Hepatocyte (in vitro differentiated cells): ENCODE measurements at regions not wholly inside any gene's neighbourhood (a gene's known extent, or its start where the extent isn't known, plus 50 kb on each side); places are given as distances from the start of the nearest gene placed in this dataset.

ENCODE experiments used
- CTCF ChIP-seq: fragments of 200-600 bp; sonication (generic); IDR thresholded peaks from 2 replicates; pipeline ENCODE4 v1.5.1; 2016; ENCODE audit warnings: antibody characterized with exemption, mild to moderate bottlenecking; ENCODE audit not compliant: poor library complexity
- EZH2 ChIP-seq: fragments of 200-600 bp; sonication (generic); IDR thresholded peaks from 2 replicates; pipeline ENCODE4 v1.6.1; 2016; ENCODE audit warnings: antibody characterized with exemption, mild to moderate bottlenecking, borderline replicate concordance
- EZH2phosphoT487 ChIP-seq: fragments of 200-600 bp; sonication (generic); IDR thresholded peaks from one replicate; pipeline ENCODE4 v1.6.1; 2018; ENCODE audit warnings: antibody characterized with exemption, mild to moderate bottlenecking, low read depth, moderate library complexity; ENCODE audit not compliant: unreplicated experiment, severe bottlenecking

DNA sequence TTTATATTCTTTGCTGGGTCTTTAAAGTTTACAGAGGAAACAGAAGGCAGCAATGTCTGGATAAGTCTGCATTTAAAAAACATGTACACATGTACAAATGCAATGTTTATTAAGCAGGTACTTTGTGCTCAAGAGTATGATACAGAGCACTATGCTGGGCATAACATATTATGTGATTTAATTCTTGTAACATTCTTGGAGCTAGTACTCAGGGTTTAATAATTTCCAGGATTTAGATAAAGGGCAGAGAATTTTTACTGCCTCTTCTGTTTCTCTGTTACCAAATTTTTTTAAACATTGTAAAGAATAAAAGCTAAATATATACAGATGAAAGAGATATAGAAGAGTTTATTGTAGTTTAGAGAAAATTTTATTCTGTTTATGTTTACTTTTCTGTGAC is 152.7 kb downstream of the ZNF737 start:
- no peak for TF ChIP-seq CTCF
- no peak for TF ChIP-seq EZH2phosphoT487
- TF ChIP-seq EZH2 = no peak
